Germinal center (tissue), 1 donor: ENCODE measurements at regions not wholly inside any gene's neighbourhood (a gene's known extent, or its start where the extent isn't known, plus 50 kb on each side); places are given as distances from the start of the nearest gene placed in this dataset.
"Not testable (repeated sequence)": the region's sequence is repeated elsewhere in the genome, so short reads cannot be mapped to it uniquely, and the experiment has no call there.

Source experiments
- DNase-seq: peaks from one replicate; pipeline ENCODE4 v3.0.0; 2012; ENCODE audit warnings: mixed read lengths, low spot score

DNA sequence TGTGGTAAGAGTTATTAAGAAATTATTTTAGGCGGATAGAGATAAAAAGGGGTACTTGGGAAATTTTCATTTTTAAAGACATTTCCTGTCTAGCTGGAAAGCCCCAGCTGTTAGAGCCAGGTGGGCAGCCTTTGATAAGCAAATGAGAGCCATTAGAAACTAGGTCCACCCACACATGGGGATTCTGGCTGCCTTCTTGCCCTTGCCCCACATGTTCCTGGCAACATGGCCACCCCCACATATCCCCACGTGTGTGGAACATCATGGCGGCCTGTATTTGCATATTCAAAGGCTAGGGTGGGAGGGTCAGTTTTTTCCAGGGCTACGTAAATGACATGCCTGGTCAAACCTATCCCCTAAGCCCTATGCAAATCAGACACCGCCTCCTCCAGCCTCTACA is 1382.1 kb downstream of the AACS start:
- no peak for DNase-seq

DNA sequence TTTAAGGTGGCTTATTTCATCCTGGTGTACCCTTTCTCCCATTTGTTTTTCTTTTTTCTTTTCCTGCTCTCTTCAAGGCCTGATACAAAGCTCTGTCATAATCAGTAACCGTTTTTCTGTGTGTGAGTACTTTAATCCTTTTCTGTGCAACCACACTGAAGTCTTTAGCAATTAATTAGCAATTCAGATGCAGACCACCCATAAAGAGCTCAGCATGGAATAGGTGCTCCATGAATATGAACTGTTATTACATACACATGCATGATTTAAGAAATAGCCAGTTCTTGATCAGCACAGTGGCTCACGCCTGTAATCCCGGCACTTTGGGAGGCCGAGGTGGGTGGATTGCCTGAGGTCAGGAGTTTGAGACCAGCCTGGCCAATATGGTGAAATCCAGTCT is 1386.6 kb downstream of the AACS start:
- no peak for DNase-seq

DNA sequence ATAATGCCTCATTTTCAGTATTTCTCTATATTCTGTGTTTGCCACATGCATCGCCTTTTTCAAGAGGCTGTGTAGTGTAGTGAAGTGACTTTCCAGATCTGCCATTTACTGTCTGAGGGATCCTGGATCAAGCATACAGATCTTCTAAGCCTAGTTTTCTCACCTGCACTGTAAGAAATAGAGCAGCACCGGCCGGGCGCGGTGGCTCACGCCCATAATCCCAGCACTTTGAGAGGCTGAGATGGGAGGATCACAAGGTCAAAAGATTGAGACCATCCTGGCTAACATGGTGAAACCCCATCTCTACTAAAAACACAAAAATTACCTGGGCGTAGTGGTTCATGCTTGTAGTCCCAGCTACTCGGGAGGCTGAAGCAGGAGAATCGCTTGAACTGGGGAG is 1387.5 kb downstream of the AACS start:
- DNase-seq: not testable (repeated sequence)

DNA sequence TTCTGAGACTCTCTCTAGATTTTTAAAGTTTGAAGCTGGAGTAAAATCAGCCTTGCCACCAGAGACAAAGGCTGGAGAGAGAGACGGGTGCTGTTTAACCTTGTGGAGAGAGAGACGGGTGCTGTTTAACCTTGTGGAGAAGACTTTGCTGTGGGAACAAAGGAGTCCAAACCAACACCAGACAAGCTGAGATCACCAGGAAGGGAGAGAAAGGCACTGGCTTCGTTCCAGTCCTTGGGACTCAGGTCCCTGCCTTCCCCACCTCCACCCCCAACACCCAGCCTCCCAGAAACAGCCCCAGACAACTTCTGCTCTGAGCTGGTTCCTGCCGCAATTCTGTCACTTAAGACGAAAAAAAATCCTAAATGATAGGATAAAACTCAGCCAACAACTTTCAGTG is 1389.3 kb downstream of the AACS start:
- DNase-seq: no peak

DNA sequence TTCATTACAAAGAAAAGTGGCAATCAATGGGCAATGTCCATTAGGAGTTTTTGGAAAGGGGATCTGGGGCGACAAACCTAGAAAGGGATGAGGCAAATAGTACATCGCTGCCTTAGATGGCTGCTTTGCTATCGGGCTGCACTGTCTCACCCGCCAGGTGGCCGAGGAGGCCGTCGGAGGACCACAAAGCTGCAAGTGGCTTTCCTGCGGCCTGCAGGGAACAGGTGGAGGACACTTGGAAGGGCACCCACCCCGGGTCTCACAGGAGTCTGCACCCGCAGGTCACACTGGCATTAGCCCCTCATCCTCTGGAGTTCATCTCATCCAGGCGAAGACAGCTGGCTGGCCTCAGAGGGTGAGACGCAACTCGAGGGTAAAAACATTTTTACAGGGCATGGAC is 1392.5 kb downstream of the AACS start:
- no peak for DNase-seq

DNA sequence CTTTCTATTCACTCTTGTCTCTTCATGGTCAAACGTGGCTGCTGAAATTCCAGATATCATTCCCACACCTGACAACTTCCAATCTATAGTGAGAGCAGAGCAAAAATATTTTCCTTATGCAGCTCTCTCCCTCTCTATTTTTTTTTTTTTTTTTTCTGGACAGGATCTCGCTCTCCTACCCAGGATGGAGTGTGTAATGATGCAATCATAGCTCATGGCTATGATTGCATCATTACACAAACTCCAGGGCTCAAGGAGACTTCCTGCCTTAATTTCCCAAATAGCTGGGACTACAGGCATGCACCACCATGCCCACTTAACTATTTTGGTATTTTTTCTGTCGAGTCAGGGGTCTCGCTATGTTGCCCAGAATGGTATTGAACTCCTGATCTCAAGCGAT is 1398.9 kb downstream of the AACS start:
- DNase-seq: no peak

DNA sequence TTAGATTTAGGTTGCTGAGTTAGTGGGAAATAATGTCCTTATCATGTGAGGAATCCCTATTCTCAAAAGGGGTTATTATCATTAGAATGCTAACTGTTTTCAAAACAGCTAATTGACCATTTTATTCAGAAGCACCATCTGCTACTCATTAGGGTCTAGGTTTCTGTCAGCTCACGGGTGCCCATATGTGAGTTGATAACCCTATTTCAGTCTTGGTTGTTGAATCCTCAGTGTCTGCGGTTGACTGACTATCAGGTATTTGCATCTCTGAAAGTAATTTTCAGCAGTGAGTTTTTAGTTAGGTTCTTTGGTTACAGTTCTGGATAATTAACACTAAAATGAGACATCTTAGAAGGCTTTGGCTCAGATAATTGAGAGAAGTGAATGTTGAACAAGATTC is 1404.0 kb downstream of the AACS start:
- no peak for DNase-seq

DNA sequence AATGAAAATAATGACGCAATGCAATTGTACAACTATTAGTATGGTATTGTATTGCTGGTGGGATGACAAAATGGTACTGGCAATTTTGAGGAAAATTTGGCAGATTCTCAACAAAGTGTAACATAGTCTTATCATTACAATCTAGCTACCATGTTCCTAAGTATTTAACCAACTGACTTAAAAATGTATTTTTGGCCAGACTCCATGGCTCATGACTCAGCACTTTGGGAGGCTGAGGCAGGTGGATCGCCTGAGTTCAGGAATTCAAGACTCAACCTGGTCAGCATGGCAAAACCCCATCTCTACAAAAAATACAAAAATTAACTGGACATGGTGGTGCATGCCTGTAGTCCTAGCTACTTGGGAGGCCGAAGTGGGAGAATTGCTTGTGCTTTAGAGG is 1409.5 kb downstream of the AACS start:
- no peak for DNase-seq

DNA sequence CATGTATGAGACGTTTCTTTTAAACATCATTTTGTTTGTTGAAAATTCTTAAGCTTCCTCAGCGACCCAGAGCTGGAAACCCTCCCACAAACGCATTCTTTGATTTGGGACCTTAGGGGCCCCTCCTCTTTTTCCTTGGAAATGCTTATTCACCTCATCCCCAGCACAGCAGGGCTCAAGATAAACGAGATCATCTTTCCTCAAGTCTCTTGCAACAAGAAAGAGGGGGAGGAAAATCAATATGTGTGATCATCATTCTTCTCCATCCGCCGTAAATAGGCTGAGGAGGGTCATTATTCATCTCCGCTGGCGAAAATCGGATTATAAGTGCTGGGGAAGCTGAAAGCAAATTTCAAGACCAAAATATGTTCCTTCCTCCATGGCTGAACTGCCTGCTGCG is 1415.2 kb downstream of the AACS start:
- no peak for DNase-seq

DNA sequence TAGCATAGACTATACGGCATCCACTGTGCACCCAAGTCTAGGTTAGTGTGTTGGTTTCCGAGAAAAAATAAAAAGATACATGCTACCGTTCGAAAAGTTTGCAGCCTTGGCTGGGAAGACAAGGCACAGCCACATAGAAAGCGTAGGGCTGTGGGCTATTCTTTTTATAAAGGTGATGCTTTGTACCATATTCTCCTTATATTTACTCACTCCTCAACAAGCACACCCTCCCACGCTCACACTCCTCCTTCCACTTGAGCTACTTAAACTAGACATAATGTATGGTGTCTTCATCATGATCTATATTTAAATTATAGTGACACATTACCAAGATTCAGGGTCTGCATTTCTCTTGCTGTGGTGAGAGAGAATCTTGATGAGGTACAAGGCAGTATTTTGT is 1416.5 kb downstream of the AACS start:
- no peak for DNase-seq

DNA sequence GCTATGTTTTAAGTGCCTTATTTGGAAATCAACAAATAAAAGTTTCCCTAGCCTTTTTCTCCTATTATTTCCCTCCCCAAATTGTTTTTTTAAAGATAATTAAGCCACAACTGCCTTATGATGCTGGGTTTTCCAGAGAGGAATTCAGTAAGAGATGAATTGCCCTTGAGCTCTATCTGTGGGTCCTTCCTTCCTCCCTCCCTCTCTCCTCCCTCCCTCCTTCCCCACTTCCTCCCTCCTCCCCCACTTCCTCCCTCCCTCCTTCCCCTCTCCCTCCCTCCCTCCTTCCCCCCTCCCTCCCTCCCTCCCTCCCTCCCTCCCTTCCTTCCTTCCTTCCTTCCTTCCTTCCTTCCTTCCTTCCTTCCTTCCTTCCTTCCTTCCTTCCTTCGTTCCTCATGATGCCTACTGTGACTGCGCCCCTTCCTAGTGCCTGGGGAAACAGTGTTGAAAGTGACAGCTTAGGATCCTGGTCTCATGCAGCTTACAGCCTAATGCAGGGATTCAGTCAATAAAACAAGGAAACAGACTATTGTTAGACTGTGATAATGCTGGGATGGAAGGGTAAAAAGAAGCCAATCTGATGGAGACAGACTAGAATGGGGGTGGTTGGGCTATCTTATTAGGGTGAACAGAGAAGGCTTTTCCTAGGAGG is 1417.1 kb downstream of the AACS start:
- no peak for DNase-seq

DNA sequence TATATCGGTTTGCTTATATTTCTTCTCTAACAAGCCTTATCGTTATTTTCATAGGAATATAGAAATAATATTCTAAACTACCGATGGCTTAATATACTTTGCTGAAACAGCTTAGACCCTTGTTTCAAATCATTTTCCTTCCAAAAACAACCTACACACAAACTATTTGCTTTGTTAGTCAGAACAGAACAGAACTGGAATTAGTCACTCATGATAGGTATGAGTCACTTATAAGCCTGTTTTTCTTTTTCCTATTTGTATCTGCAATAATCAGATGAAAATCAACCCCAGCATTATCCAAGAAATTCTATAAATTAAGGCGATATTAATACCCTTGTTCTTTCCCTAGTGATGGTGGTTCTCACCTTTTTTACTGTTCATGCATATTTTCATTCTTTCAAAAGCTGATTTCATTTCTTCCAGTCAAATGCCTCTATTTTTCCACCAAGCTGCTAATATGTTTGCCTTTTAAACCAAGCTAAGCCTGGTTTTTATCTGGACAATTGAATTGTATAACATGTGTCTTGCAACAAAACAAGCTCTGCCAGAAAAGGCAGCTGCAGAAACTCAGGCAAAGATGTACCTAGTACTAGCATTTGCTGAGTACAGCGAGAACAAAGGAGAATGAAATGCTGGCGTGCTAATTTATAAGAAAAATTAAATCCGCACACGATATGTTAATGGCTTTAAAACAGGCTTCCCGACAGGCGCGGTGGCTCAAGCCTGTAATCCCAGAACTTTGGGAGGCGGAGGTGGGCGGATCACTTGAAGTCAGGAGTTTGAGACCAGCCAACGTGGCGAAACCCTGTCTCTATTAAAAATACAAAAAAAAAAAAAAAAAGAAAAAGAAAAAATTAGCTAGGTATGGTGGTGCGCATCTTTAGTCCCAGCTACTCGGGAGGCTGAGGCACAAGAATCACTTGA is 1418.2 kb downstream of the AACS start:
- DNase-seq: no peak

DNA sequence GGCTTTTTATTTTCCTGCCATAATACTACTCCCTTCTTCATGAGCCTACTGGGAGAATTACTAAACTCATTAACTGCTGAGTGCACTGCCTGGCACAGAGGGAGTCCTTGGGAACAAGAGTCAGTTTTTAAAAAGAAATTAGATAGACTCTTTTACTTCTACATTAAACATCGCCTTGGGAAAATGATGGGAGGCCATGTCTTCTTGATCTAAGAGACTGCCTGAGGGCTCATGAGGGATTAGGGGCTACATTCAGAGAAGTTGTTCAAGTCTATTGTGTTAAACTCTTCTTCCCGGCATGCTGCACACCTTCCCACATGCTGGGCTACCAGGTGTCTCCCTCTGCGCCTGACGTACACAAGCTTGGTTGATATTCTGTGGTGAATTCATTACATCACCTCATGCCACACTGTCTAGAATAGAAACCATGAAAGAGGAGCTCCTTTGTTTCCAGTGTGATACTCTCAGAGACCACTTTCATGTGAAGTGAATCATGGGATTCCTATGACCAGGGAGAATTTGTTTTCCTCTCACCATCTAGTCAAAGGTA is 1422.3 kb downstream of the AACS start:
- DNase-seq: no peak

DNA sequence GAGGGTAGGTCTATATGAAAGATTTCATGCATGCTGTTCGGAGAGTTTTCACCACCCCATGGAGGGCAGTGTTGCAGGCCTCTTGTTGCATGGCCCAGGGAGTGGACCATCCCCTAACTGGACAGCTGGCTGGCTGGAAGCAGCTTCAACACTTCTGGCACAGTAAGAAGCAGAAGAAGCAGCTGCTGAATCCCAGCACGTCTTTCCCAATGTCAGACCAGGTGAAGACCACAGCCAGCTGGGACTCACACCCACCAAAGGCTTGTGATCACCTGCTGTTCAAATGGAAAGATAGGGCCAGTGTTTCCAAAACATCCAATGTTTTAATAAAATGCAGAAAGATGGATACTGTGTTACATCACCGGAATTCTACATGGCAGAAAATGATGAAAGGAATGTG is 1423.6 kb downstream of the AACS start:
- no peak for DNase-seq

DNA sequence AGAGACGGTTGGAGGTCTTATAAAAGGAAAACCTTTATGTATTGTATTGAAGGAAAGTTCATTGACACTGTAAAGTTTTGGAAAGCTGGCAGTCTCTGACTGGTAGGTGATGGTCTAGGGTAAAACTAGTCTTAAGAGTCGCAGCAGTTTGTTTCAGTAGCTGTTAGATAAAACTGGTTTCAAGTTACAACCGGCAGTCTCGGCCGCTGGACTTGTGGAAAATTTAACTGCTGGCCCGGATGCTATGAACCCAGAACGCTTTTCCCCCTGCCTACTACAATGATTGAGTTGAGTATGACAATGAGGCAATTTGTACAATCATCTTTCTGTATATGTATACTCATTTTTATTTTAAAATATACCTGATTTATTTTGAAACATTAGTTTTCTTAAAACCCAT is 1426.9 kb downstream of the AACS start:
- DNase-seq: no peak

DNA sequence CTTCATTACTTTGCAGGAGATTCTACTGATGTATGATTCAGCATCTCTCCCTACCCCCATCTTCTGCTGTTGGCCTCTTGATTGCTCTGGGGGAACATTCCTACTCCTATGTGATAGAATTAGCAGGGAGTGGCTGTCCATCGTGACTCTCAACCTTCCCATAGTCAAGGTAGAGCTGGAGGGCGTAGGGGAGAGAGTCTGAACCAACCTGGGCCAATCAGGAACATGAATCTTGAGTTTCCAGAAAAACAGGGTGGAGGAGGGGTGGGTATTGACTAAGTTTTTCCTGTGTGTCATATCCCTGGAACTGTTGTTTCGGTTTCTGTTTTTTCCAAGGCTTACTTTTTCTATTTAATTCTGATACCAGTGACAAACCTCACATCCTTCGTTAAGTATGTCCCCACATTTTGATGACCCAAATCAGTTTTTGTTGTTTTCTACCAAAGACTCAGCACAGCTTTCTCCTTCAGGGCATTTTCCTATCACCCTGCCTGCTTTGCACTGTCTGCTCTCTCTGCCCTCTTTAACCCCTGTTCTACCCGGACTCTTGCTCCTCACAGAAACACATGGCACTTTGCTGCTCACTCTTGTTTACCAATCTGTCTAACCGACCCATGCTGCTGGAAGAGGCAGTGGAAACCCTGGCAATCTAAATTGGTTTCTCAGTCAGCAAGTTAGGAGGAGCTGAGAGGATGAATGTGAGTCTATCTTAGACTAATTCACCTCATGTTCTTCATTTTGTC is 1428.3 kb downstream of the AACS start:
- no peak for DNase-seq

DNA sequence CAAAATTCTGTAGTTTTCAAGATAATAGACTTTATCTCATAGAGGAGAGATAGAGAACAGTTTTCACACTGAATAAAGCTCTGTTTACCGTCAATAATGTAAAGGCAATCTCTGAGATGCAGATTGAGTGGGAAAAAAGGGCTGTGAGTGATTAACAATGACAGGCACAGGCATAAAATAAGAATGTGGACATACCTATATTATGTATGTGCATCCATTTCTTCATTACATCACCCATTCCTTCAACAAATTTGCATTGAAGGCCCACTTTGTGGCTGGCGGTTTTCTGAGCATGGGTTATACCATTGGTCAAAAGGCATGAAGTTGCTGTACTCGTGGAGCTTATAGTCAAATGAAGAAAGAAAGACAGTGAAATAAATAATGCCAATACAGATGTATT is 1431.0 kb downstream of the AACS start:
- no peak for DNase-seq

DNA sequence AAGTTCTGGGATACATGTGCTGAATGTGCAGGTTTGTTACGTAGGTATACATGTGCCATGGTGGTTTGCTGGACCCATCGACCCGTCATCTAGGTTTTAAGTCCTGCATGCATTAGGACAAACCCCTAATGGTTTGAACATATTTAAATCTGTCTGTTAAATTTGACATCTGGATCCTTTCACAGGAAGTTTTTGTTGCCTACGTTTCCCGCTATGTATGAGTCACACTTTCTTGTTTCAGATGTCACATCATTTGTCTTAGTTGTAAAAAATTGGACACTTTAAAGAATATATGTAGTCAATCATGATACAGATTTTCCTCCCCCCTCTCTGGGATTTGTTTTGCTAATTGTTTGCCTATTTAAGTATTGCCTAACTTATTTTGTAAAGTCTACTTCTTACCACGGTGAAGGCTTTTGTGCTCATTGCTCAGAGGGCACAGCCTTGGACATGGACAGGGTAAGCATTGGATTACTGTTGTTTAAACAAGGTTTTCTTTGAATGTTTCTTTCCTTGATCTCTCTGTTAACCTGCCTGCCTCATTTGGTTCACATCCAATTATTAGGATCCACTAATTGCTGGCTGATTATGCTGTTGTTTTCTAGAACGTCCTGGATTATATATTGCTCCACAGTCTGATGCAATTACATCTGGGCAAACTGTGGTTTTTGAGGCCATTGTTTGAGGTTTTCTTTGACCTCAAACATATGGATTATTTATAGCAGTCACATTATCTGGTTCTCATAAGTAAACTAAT is 1441.4 kb downstream of the AACS start:
- DNase-seq: no peak

DNA sequence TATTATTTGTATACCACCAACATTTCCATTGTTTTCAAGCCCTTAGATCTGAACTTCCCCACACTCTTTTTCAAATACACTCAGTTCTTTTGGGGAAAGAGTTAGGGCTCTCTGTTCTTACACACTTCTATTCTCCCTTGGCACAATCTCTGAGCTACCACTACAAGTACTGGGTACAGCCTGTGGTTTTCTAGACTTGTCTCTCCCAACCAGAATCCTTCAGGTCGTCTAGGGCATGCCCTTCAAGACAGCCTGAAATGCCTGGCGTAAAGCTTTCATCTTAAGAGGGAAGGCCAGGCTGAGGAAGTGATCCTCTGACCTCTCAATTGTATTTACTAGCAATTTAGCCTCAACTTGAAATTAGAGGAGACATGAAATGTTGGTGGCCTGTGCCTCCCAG is 1442.0 kb downstream of the AACS start:
- DNase-seq: no peak

DNA sequence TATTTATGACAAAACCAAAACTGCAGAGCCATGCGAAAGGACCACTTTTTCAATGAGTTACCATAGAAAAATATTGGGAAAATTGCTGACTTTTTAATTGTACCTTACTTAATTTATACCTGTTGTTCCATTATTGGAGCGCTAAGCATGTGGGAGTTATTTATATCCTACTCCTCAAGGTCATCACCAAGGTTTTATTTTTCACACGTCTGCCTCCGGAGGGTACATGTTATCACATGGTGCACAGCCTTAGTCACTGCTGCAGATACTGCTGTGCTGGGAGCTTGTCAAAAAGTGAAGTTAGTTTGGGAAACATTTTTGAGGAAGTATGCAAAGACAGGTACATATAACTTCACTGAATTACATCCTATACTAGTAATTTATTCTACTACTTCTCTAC is 1444.3 kb downstream of the AACS start:
- DNase-seq: no peak

DNA sequence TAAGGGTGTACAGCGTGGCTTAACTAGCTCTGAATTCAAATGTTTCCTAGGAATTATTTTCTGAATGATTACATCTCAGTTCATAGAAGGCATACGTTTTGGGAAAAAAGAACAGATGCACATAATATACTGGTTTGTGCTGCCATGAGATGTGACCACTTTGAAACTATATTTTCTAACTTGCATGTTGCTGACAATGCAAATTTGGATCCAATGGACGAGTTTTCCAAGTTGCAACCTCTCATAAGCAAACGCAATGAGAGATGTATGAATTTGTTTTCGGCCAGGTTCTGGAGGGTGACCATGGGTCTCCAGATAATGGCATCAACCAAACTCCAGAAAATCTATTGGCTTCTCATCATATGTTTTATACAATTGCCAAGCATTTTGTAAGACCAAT is 1445.4 kb downstream of the AACS start:
- no peak for DNase-seq
